Rectal smooth muscle tissue (tissue), 1 donor: ENCODE measurements at regions not wholly inside any gene's neighbourhood (a gene's known extent, or its start where the extent isn't known, plus 50 kb on each side); places are given as distances from the start of the nearest gene placed in this dataset.

Experiments used
- H3K27ac ChIP-seq: one replicate; pipeline ENCODE4 v1.7.0; 2013; ENCODE audit warnings: low read depth, low read length, inconsistent platforms
- H3K27me3 ChIP-seq: one replicate; pipeline ENCODE4 v1.7.0; 2013; ENCODE audit warnings: low read length; ENCODE audit not compliant: control insufficient read depth, insufficient read depth
- H3K36me3 ChIP-seq: one replicate; pipeline ENCODE4 v1.7.0; 2013; ENCODE audit warnings: low read length; ENCODE audit not compliant: control insufficient read depth, insufficient read depth
- H3K4me1 ChIP-seq: one replicate; pipeline ENCODE4 v1.7.0; 2013; ENCODE audit warnings: low read length; ENCODE audit not compliant: control insufficient read depth, insufficient read depth
- H3K4me3 ChIP-seq: one replicate; pipeline ENCODE4 v1.7.0; 2013; ENCODE audit warnings: low read length
- H3K9ac ChIP-seq: one replicate; pipeline ENCODE4 v1.7.0; 2013; ENCODE audit warnings: low read length

DNA sequence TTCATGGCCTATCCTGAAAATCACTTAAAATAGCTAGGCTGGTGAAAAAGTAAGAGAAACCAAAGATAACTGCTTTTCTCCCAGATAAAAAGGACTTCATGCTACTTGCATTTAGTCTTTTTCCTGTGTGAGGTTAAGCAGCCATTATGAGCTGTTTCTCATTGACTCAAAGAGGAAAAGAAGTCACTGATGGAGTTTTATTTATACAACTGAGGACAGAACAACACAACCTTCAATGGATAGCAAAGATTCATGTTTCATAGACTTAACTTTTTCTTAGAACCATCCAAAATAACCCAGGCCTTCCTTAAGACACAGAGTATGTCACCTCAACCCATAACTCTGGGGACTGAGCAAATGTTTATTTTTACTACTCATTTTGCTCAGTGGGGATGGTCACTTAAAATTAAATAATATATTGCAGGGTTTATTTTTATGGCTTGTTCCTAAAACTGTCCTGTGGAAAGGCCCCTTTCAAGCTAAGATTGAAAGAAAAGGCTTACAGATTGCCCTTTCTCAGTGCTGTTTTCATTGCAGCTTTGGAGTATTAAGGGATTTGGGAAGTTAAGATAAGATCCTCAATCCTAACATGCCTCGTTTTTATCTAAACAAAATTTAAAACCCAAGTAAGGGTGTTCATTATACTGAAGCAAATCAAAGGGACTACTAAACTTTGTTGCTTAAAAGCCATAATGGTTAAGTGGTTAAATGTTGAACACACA, 252.6 kb upstream of the MAD2L1 start:
- Histone ChIP-seq H3K27ac (no peak overlapping the region), H3K9ac (no peak overlapping the region), H3K4me3 (no peak overlapping the region), H3K36me3 (no peaks in the 10 kb centered on the region), H3K27me3 (no peaks in the 10 kb centered on the region), H3K4me1 (no peaks in the 10 kb centered on the region)

DNA sequence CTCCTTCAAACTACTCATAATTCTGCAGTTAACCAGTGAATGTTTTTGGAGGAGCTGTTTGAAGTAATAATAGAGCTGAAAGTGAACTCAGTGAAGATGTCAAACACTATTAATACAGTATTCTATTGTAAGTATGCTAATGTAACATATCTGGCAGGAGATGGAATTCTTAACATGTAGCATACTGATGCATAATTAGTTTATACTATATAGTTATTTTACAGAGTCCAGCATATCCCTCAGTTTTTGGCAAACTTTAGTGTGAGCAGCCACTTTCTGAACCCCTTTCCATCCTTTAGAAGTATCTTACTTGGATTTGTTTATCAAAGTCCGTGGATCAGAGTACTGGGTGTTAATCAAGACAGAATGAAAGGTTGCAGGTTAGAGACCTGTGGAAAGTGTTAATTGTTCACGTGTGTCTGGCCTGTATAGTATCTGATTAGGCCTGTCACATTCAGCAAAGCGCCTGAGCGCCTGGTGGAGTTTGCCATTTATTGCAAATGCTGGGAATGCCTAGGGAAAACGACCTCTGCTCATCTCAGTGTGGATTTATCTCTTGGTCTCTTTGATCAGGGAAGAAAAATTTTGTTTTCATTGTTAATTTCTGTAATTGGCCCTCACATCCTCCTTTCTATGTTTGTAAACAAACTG, 251.7 kb upstream of the MAD2L1 start:
- Histone ChIP-seq H3K27me3 (no peaks in the 10 kb centered on the region), H3K27ac (no peak overlapping the region), H3K9ac (no peak overlapping the region), H3K36me3 (no peaks in the 10 kb centered on the region), H3K4me1 (no peaks in the 10 kb centered on the region), H3K4me3 (no peak overlapping the region)

DNA sequence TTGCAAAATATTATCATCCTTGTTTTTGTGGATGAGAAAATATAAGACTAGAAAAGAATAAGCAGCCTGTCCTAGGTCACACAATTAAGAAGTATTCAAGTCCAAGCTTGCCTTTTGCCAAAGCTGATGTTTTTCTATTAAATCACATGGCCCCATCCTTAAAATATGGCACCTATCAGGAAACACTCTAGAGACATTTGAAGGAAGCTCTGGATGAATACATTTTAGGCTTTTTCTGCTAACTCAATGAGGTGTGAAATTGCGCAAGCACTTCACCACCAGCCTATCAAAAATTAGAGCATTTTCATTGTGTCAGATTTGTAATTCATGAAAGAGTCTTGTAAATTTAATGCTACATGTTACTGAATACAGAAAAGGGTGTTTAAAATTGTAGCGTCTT, 251.1 kb upstream of the MAD2L1 start:
- no peaks in the 10 kb centered on the region for H3K27me3 ChIP-seq
- no peak overlapping the region for H3K4me3 ChIP-seq
- no peaks in the 10 kb centered on the region for H3K4me1 ChIP-seq
- no peaks in the 10 kb centered on the region for H3K36me3 ChIP-seq
- H3K27ac ChIP-seq, result no peak overlapping the region
- H3K9ac ChIP-seq, result no peak overlapping the region

DNA sequence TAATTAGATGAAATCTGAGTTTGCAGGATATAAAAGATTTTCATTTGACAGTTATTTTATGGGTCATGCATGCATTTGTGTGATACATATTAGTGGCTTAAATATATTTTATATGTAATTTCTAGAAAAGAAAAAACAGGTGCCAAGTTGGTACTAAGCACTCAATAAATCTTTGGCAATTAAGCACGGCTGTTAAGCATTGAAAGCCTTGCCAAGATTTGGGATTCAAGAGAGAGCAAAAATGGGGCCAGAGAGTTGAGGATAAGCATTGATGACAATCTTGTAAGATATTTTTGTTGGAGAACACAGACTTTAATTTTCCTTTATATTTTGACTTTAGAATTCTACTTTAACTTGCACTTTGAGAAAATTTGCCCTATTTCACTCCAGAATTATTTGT, 249.8 kb upstream of the MAD2L1 start:
- Histone ChIP-seq H3K4me3 (no peak overlapping the region), H3K27me3 (no peaks in the 10 kb centered on the region), H3K27ac (no peak overlapping the region), H3K4me1 (no peaks in the 10 kb centered on the region), H3K36me3 (no peaks in the 10 kb centered on the region), H3K9ac (no peak overlapping the region)

DNA sequence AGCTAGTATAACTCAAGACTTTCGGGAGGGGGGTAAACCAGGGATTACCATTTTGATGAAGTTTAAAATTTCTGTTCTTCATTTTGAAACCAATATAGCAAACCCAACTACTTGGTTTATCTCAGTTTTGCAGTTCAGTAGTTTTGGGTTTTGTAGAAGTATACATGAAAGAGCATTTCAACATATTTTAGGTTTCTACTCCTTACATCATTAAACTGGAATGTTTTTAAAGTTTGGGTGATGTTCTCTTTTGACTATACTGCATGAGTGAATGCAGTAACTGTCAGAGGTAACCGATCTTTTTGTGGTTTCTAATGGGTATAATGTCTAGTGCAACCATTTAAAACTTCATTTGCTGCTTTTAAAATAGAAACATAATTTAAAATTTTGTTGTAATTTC, 248.3 kb upstream of the MAD2L1 start:
- H3K36me3 ChIP-seq, result no peaks in the 10 kb centered on the region
- no peak overlapping the region for H3K9ac ChIP-seq
- H3K27me3 ChIP-seq, result no peaks in the 10 kb centered on the region
- no peak overlapping the region for H3K4me3 ChIP-seq
- no peaks in the 10 kb centered on the region for H3K4me1 ChIP-seq
- H3K27ac ChIP-seq, result no peak overlapping the region

DNA sequence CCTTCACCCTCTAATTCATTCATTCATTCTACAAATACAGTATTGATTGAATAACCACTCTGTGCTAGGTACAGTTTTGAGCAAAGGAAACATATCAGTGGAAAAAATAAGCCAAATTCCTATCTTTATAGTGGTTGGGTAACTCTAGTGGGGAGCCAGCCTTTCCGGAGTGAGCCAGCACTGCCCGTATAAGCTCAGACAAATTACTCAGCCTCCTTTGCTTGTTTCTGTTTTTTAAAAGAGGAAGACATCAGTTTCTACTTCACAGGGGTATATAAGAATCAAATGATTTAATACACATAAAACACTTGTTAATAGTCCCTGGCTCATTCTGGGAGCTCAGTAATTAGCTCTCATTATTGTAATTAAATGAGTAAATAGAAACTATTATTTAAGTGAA, 238.2 kb upstream of the MAD2L1 start:
- Histone ChIP-seq H3K36me3 (no peaks in the 10 kb centered on the region), H3K9ac (no peak overlapping the region), H3K27me3 (no peaks in the 10 kb centered on the region), H3K4me3 (no peak overlapping the region), H3K27ac (no peak overlapping the region), H3K4me1 (no peaks in the 10 kb centered on the region)

DNA sequence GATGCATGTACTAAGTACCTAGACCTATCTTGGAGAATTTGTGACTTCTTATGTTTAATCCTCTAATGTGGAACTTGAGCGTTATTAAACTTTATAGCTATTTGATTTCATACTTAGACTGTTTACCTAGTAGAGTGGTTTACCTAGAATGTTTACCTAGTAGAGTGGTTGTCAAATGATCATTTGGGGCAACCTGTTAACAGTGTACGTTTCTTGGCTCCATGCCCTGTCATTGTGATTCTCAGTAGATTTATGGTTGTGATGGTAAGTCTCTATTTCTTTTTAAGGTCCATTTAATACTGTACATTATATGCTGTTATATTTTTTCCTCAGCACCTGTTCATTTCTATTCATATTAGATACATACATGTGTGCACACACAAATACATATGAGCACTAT, 233.0 kb upstream of the MAD2L1 start:
- Histone ChIP-seq H3K4me1 (no peaks in the 10 kb centered on the region), H3K36me3 (no peaks in the 10 kb centered on the region), H3K27me3 (no peaks in the 10 kb centered on the region), H3K9ac (no peak overlapping the region), H3K27ac (no peak overlapping the region), H3K4me3 (no peak overlapping the region)

DNA sequence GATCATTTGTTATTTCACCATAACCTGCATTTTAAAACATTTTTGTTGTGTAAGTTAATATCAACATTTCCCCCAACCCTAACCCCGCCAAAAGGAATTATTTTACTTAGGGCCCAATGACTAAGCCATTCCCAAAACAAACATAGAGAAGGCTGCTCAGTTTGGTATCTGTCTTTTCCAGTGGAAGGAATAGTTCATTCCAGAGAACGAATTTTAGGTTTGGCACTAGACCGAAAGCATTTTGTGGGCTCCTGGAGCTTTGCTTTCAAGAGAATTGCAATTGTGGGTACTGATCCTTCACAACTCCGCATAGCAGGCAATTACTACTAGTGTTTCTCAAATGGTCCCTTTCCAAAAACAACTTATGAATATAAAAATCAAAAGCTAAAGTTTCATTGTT, 226.7 kb upstream of the MAD2L1 start:
- H3K4me1 ChIP-seq, result no peaks in the 10 kb centered on the region
- H3K36me3 ChIP-seq, result no peaks in the 10 kb centered on the region
- no peak overlapping the region for H3K27ac ChIP-seq
- H3K4me3 ChIP-seq, result no peak overlapping the region
- H3K27me3 ChIP-seq, result no peaks in the 10 kb centered on the region
- no peak overlapping the region for H3K9ac ChIP-seq

DNA sequence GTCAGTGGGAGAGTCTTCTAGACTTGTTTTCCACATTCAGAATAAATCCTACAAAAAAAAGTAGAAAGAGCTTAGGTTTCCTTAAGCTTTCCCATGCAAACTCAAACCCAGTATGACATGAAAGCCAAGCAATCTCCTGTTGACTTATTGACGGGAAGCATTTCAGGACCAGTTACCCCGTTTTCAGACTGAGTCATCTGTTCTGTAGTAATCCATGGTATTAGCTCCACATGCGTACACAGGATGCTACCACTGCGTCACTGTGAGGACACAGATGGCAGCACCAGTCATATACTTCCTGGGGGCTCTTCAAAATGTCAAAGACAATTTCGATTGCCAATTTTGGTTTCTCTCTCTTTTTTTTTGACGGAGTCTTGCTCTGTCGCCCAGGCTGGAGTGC, 224.9 kb upstream of the MAD2L1 start:
- Histone ChIP-seq H3K27me3 (no peaks in the 10 kb centered on the region), H3K4me1 (no peaks in the 10 kb centered on the region), H3K36me3 (no peaks in the 10 kb centered on the region), H3K4me3 (no peak overlapping the region), H3K27ac (no peak overlapping the region), H3K9ac (no peak overlapping the region)

DNA sequence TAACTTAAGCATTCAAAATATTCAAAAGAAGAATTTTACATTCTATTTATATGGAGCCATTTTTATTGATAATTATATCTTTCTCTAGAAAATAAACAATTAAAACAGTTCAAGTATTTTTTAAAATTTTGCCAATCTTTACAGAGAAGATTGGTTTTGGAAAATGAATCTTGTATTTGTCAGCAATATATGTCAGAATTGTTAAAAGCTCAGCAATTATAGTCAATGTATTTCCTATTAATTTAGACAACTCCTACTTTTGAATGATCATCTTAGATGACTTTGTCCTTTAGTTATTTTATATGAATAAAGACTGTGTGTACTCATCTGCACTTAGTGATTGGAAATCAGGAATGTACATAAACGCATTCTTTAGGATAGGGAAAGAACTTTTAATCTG, 223.9 kb upstream of the MAD2L1 start:
- Histone ChIP-seq H3K4me1 (no peaks in the 10 kb centered on the region), H3K4me3 (no peak overlapping the region), H3K27me3 (no peaks in the 10 kb centered on the region), H3K9ac (no peak overlapping the region), H3K27ac (no peak overlapping the region), H3K36me3 (no peaks in the 10 kb centered on the region)

DNA sequence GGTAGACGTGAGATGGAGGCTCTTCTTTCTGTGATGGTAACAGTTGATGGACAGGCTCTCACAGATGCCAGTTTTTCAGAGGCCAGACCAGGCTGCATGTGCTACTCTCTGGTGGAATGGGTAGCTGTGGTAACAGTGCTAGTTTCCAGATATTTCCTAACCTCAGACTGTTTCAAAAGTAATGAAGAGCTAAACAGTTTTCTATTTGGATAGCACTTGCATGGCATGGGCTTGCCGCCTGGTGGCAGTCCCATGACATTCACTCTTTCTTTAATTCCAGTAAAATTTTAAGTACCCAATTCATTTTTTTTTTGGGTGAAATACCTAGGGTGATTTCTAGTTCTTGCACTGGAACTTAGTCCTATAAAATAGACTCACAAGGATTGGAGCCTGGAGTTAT, 220.2 kb upstream of the MAD2L1 start:
- H3K27ac ChIP-seq, result no peak overlapping the region

DNA sequence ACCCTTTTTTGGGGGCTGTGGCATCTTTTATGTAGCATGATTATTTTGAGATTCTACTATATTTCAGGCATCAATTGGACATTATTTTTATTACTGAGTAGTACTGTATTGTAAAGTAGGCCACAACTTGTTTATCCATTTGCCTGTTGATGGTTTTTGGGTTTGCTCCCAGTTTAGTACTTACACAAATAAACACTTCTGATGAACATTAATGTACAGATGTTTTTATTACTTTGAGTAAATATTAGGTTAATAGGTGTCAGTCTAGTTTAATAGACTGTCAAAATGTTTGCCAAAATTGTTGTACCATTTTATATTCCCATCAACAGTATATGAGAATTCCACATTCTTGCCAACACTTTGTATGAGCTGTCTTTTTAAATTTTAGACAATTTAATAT, 214.9 kb upstream of the MAD2L1 start:
- no peaks in the 10 kb centered on the region for H3K36me3 ChIP-seq

More for the DNA sequence above, 220.2 kb upstream of the MAD2L1 start:
- Histone ChIP-seq H3K9ac (no peak overlapping the region), H3K27me3 (no peaks in the 10 kb centered on the region), H3K36me3 (no peaks in the 10 kb centered on the region), H3K4me1 (no peaks in the 10 kb centered on the region), H3K4me3 (no peak overlapping the region)

DNA sequence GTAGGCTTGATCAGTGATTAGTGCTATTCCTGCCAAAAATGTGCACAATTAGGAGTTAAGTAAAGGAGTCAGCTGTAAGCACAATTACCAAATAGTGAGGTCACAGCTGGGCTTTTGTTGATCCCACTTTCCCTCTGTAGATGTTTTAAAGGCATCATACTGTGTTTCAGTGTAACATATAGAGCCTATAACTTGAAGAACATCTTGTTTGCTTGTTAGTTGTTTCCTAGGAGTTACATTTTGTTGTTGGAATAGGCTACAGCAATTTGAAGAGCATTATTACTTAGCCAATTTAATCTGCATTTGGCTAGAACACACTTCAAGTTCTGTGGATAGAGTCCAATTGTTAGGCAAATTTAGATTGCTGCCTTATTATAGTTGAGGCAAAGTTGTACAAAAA, 210.7 kb upstream of the MAD2L1 start:
- Histone ChIP-seq H3K27me3 (no peaks in the 10 kb centered on the region), H3K9ac (no peak overlapping the region), H3K4me3 (no peak overlapping the region), H3K27ac (no peak overlapping the region), H3K4me1 (no peaks in the 10 kb centered on the region), H3K36me3 (no peaks in the 10 kb centered on the region)

More for the DNA sequence above, 214.9 kb upstream of the MAD2L1 start:
- Histone ChIP-seq H3K9ac (no peak overlapping the region), H3K27ac (no peak overlapping the region), H3K27me3 (no peaks in the 10 kb centered on the region), H3K4me3 (no peak overlapping the region), H3K4me1 (no peaks in the 10 kb centered on the region)
